Central memory CD8-positive, alpha-beta T cell (primary cell): ENCODE measurements at regions not wholly inside any gene's neighbourhood (a gene's known extent, or its start where the extent isn't known, plus 50 kb on each side); places are given as distances from the start of the nearest gene placed in this dataset.
"Not testable (repeated sequence)": the region's sequence is repeated elsewhere in the genome, so short reads cannot be mapped to it uniquely, and the experiment has no call there.

Experiments
- ATAC-seq: fragments of 150-1000 bp; cut with Tn5 transposase; replicated peaks from 2 replicates; pipeline ENCODE4 v1.10.0; 2022; ENCODE audit warnings: mild to moderate bottlenecking, moderate FRiP score, moderate number of reproducible peaks; ENCODE audit not compliant: poor library complexity, severe bottlenecking; ENCODE audit errors: extremely low read depth
- DNase-seq, 2 donors: peaks; one replicate each; pipeline ENCODE4 v3.0.0; 2021; ENCODE audit warnings: low spot score in 2 of 2
- H3K27ac Mint-ChIP-seq: one replicate; pipeline ENCODE4 v1.8.0; 2022; ENCODE audit warnings: low read depth, mild to moderate bottlenecking, moderate library complexity, mixed read lengths
- H3K27me3 Mint-ChIP-seq: one replicate; pipeline ENCODE4 v1.8.0; 2022; ENCODE audit warnings: mixed read lengths
- H3K36me3 Mint-ChIP-seq: one replicate; pipeline ENCODE4 v1.8.0; 2022; ENCODE audit warnings: mild to moderate bottlenecking, moderate library complexity, mixed read lengths; ENCODE audit not compliant: insufficient read depth
- H3K4me1 Mint-ChIP-seq: one replicate; pipeline ENCODE4 v1.8.0; 2022; ENCODE audit warnings: mixed read lengths
- H3K4me3 Mint-ChIP-seq: one replicate; pipeline ENCODE4 v1.8.0; 2022; ENCODE audit warnings: mild to moderate bottlenecking, moderate library complexity, mixed read lengths
- H3K9me3 Mint-ChIP-seq: one replicate; pipeline ENCODE4 v1.8.0; 2022; ENCODE audit warnings: mixed read lengths

GRCh38 chr19:31527443-31527842 lies 178.2 kb upstream of the TSHZ3 start:
- DNase-seq (no peak), ATAC-seq (no peak)
- Mint-ChIP-seq H3K4me1 (no peaks in the 10 kb centered on the region), H3K36me3 (no peaks in the 10 kb centered on the region), H3K27ac (no peak overlapping the region), H3K9me3 (peaks cover 14% of the 10 kb centered on the region), H3K27me3 (peaks cover 28% of the 10 kb centered on the region), H3K4me3 (no peak overlapping the region)

DNA sequence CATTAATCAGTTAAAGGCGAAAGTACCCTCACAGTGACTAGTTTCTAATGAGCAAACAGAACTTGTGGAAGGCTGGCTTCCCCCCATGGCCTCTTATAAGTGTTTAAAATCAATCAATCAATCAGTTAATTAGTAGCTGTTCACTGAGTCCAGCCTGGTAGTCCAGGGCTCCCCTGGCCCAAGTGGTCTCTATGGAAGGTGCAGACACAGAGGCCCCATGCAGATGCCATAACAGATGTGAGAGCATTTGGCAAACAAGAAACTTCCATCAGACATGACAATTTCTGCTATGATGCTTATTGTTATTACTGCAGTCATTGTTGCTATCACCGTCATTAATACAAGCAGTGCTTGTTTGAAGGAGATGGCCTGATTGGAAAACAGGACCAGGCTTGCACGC lies 179.0 kb upstream of the TSHZ3 start:
- H3K27ac Mint-ChIP-seq, result no peak overlapping the region
- no peak overlapping the region for H3K4me3 Mint-ChIP-seq
- peaks cover 28% of the 10 kb centered on the region for H3K27me3 Mint-ChIP-seq
- ATAC-seq, result no peak
- H3K36me3 Mint-ChIP-seq, result no peaks in the 10 kb centered on the region
- DNase-seq, result no peak
- peaks cover 14% of the 10 kb centered on the region for H3K9me3 Mint-ChIP-seq
- no peaks in the 10 kb centered on the region for H3K4me1 Mint-ChIP-seq

DNA sequence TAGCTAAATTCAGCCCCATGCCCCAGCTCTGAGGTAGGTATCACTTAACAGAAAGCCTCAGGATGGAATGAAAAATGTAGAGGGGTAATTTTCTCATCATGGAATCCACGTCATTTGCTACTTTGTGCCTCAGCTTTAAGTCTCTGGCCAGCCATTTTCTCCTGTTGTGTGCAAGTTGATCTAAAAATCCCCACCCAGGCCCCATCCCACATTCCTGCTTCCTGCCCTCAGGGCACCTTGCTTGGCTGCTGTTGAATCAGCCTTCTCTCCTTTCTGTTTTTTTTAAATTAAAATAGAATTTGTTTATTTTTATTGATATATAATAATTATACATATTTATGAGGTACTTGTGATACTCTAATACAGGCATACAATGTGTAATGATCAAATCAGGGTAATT lies 179.9 kb upstream of the TSHZ3 start:
- H3K27me3 Mint-ChIP-seq, result peaks cover 28% of the 10 kb centered on the region
- H3K27ac Mint-ChIP-seq, result no peak overlapping the region
- DNase-seq, result no peak
- ATAC-seq, result no peak
- H3K4me3 Mint-ChIP-seq, result no peak overlapping the region
- H3K4me1 Mint-ChIP-seq, result no peaks in the 10 kb centered on the region
- H3K9me3 Mint-ChIP-seq, result peaks cover 14% of the 10 kb centered on the region
- no peaks in the 10 kb centered on the region for H3K36me3 Mint-ChIP-seq

DNA sequence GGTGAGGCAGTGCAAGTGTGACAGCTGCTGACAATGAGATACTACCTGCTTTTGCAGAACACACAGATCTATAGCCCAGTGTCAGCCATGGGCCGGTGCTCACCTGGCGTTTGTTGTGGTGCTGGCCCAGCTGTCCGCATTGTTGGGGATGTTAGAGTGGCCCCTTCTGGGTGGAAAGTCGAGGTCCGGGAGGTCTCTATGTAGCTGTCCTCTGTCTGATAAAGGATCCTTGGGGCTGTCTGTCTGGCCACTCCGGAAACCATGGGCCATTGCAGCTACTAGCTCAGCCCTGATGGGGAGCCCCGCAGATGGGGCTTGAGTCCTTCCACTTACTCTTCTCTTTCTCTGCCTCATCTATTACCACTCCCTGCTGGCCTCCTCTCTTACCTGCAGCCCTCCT lies 181.5 kb upstream of the TSHZ3 start:
- Mint-ChIP-seq H3K9me3 (peaks cover 8% of the 10 kb centered on the region), H3K27me3 (peaks cover 34% of the 10 kb centered on the region), H3K36me3 (no peaks in the 10 kb centered on the region), H3K4me1 (no peaks in the 10 kb centered on the region), H3K4me3 (no peak overlapping the region), H3K27ac (no peak overlapping the region)
- ATAC-seq, result no peak
- no peak for DNase-seq

DNA sequence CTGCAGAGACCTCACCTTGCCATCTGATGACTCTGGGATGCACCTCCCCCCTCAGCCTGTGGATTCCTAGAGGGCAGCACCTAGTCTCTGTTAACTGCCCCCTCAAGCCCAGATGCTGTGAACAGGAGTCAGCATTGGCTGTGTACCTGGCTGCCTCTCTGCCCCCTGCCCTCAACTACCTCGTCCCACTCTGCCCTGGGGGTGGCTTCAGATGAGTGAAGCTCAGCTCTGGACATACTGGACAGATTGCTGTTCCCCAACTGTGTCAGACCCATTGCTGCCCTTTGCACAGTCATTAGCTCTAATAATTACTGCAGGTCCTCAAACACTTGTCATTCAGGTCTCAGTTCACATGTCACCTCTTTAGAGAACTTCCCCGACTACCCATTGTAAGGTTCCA lies 182.1 kb upstream of the TSHZ3 start:
- no peaks in the 10 kb centered on the region for H3K4me1 Mint-ChIP-seq
- H3K4me3 Mint-ChIP-seq, result no peak overlapping the region
- no peak overlapping the region for H3K27ac Mint-ChIP-seq
- H3K36me3 Mint-ChIP-seq, result no peaks in the 10 kb centered on the region
- DNase-seq, result no peak
- ATAC-seq, result no peak
- peaks cover 6% of the 10 kb centered on the region for H3K9me3 Mint-ChIP-seq
- H3K27me3 Mint-ChIP-seq, result peaks cover 35% of the 10 kb centered on the region

DNA sequence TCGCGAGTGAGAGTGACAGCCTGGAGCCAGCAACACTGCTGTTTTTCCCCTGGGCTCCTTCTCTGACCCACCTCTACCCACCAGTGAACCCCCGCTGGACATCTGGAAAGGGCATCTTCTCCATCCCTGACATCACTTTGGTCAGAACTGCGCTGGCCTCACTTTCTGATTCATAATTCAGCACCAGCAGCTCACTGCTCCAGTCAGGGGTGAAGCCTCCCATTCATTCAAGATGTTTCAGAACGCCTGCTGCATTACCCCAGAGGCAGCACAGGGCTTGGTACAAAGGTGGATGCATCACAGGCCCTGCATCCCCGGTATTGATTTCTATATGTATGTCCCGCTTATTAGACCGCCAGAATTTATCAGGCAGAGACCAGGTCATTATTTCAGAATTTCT lies 182.8 kb upstream of the TSHZ3 start:
- H3K4me1 Mint-ChIP-seq, result no peaks in the 10 kb centered on the region

DNA sequence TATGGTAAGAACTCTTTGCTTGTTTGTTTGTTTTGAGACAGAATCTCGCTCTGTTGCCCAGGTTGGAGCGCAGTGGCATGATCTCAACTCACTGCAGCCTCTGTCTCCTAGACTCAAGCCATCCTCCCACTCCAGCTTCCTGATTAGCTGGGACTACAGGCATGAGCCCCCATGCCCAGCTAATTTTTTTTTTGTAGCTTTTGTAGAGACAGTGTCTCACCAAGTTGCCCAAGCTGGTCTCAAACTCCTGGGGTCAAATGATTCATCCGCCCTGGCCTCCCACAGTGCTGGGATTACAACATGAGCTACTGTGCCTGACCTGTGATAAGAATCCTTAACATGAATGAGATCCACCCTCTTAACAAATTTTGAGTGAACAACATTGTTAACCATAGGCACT lies 183.9 kb upstream of the TSHZ3 start:
- Mint-ChIP-seq H3K27ac (no peak overlapping the region), H3K9me3 (no peaks in the 10 kb centered on the region), H3K4me3 (no peak overlapping the region), H3K36me3 (no peaks in the 10 kb centered on the region), H3K4me1 (no peaks in the 10 kb centered on the region), H3K27me3 (peaks cover 35% of the 10 kb centered on the region)
- ATAC-seq (no peak), DNase-seq (no peak)

More for the DNA sequence above, 182.8 kb upstream of the TSHZ3 start:
- no peak overlapping the region for H3K4me3 Mint-ChIP-seq
- peaks cover 35% of the 10 kb centered on the region for H3K27me3 Mint-ChIP-seq
- peaks cover 5% of the 10 kb centered on the region for H3K9me3 Mint-ChIP-seq
- DNase-seq (no peak), ATAC-seq (no peak)
- H3K27ac Mint-ChIP-seq, result no peak overlapping the region
- no peaks in the 10 kb centered on the region for H3K36me3 Mint-ChIP-seq

- H3K9me3 Mint-ChIP-seq, result no peaks in the 10 kb centered on the region
- DNase-seq, result no peak
- H3K27me3 Mint-ChIP-seq, result peaks cover 35% of the 10 kb centered on the region
- no peak overlapping the region for H3K4me3 Mint-ChIP-seq
- no peak overlapping the region for H3K27ac Mint-ChIP-seq
- H3K36me3 Mint-ChIP-seq, result no peaks in the 10 kb centered on the region
- no peak for ATAC-seq
- no peaks in the 10 kb centered on the region for H3K4me1 Mint-ChIP-seq
Measured at GRCh38 chr19:31534231-31534630, 185.0 kb upstream of the TSHZ3 start.

GRCh38 chr19:31534786-31535657 lies 185.8 kb upstream of the TSHZ3 start:
- Mint-ChIP-seq H3K27ac (no peak overlapping the region), H3K9me3 (no peaks in the 10 kb centered on the region), H3K27me3 (peaks cover 35% of the 10 kb centered on the region), H3K36me3 (no peaks in the 10 kb centered on the region), H3K4me1 (no peaks in the 10 kb centered on the region), H3K4me3 (no peak overlapping the region)
- DNase-seq, result no peak
- no peak for ATAC-seq

- H3K4me1 Mint-ChIP-seq, result no peaks in the 10 kb centered on the region
- no peak overlapping the region for H3K27ac Mint-ChIP-seq
- no peak for ATAC-seq
- peaks cover under 1% of the 10 kb centered on the region for H3K9me3 Mint-ChIP-seq
- H3K4me3 Mint-ChIP-seq, result no peak overlapping the region
- no peaks in the 10 kb centered on the region for H3K36me3 Mint-ChIP-seq
- peaks cover 38% of the 10 kb centered on the region for H3K27me3 Mint-ChIP-seq
- no peak for DNase-seq
Measured at GRCh38 chr19:31535691-31536460, 186.6 kb upstream of the TSHZ3 start.

- Mint-ChIP-seq H3K27ac (no peak overlapping the region), H3K9me3 (peaks cover 7% of the 10 kb centered on the region), H3K4me3 (no peak overlapping the region), H3K36me3 (no peaks in the 10 kb centered on the region), H3K27me3 (peaks cover 37% of the 10 kb centered on the region), H3K4me1 (no peaks in the 10 kb centered on the region)
- DNase-seq (no peak), ATAC-seq (no peak)
Measured at GRCh38 chr19:31537136-31537535, 187.9 kb upstream of the TSHZ3 start.

DNA sequence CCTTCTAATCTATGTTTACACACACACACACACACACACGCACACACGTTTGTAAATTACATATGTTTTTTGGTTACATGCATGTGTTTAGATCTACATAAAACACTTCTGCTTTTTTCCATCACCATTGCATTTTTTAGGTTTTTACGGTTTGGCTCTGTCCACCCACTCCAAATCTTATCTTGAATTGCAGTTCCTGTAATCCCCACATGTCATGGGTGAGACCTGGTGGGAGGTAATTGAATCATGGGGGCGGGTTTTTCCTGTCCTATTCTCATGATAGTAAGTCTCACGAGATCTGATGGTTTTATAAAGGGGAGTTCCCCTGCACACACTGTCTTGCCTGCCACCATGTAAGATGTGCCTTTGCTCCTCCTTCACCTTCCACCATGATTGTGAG lies 188.7 kb upstream of the TSHZ3 start:
- not testable (repeated sequence) for H3K36me3 Mint-ChIP-seq, H3K9me3 Mint-ChIP-seq, DNase-seq, H3K27ac Mint-ChIP-seq, H3K4me3 Mint-ChIP-seq, ATAC-seq, H3K4me1 Mint-ChIP-seq
- H3K27me3 Mint-ChIP-seq, result peaks cover 37% of the 10 kb centered on the region

DNA sequence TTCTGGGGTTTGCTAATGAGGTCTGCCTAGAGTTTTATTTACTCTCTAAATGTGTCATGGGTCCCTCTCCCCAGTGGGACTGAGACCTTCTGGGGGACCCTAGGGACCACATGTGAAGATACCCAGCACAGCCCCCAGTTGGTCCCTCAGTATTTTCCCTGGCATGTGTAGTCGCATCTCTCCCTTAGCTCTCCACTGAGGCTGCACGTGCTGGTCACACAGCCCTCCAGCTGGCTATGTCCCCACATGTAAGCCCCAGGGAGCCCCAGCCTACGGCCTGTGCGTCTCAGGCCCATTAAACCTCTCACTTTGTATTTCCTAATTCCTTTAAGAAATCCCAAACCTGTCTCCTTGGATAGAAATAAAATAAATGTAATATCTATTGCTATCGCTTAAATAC lies 189.6 kb upstream of the TSHZ3 start:
- DNase-seq (no peak), ATAC-seq (no peak)
- Mint-ChIP-seq H3K4me1 (no peaks in the 10 kb centered on the region), H3K36me3 (no peaks in the 10 kb centered on the region), H3K4me3 (no peak overlapping the region), H3K9me3 (peaks cover 7% of the 10 kb centered on the region), H3K27ac (no peak overlapping the region), H3K27me3 (peaks cover 41% of the 10 kb centered on the region)
